ENCODE measurements at regions not wholly inside any gene's neighbourhood (a gene's known extent, or its start where the extent isn't known, plus 50 kb on each side); places are given as distances from the start of the nearest gene placed in this dataset.

GRCh38 chr3:83251490-83251889, 1490.0 kb upstream of the GBE1 start:
- TF ChIP-seq CTCF (IDR thresholded peaks at IDR 0.05) (no peak), POLR2A (IDR thresholded peaks at IDR 0.05) (no peak)

All from testis (tissue), 2 donors.